Muscle of back (tissue), 3 donors: ENCODE measurements at regions not wholly inside any gene's neighbourhood (a gene's known extent, or its start where the extent isn't known, plus 50 kb on each side); places are given as distances from the start of the nearest gene placed in this dataset.

Experiments
- DNase-seq, 3 donors: peaks; one replicate each; pipeline versions ENCODE4 v3.0.0 to v3.0.0-alpha.2; 2013

- no peak for DNase-seq
Measured at GRCh38 chr1:98330224-98330623, 331.3 kb upstream of the SNX7 start.

GRCh38 chr1:98328855-98329254 lies 332.7 kb upstream of the SNX7 start:
- no peak for DNase-seq

- peak in 2 of 3 donors; percentile 18 to 54 for DNase-seq
Measured at GRCh38 chr1:98327220-98327861, 334.2 kb upstream of the SNX7 start.

- DNase-seq = peak in 1 of 3 donors; percentile 63
Measured at GRCh38 chr1:98325646-98326440, 335.7 kb upstream of the SNX7 start.

GRCh38 chr1:98323906-98324358 lies 337.6 kb upstream of the SNX7 start:
- DNase-seq = peak in 2 of 3 donors; percentile 19 to 93

GRCh38 chr1:98323388-98323787 lies 338.1 kb upstream of the SNX7 start:
- DNase-seq = peak in 2 of 3 donors; percentile 19 to 53

GRCh38 chr1:98322966-98323365 lies 338.6 kb upstream of the SNX7 start:
- peak in 1 of 3 donors; percentile 7 for DNase-seq

GRCh38 chr1:98322086-98322485 lies 339.4 kb upstream of the SNX7 start:
- DNase-seq = no peak

GRCh38 chr1:98321191-98321590 lies 340.3 kb upstream of the SNX7 start:
- no peak for DNase-seq

- peak in 1 of 3 donors; percentile 51 for DNase-seq
Measured at GRCh38 chr1:98316286-98316905, 345.1 kb upstream of the SNX7 start.

- DNase-seq = peak in 2 of 3 donors; percentile 18 to 41
Measured at GRCh38 chr1:98315309-98315708, 346.2 kb upstream of the SNX7 start.

GRCh38 chr1:98314601-98315000 lies 346.9 kb upstream of the SNX7 start:
- no peak for DNase-seq

- DNase-seq = no peak
Measured at GRCh38 chr1:98306517-98307089, 354.9 kb upstream of the SNX7 start.

GRCh38 chr1:98305362-98305761 lies 356.2 kb upstream of the SNX7 start:
- no peak for DNase-seq

- DNase-seq = no peak
Measured at GRCh38 chr1:98304888-98305287, 356.6 kb upstream of the SNX7 start.

- no peak for DNase-seq
Measured at GRCh38 chr1:98299861-98300260, 361.7 kb upstream of the SNX7 start.

GRCh38 chr1:98299313-98299712 lies 362.2 kb upstream of the SNX7 start:
- no peak for DNase-seq

- DNase-seq = no peak
Measured at GRCh38 chr1:98298319-98298718, 363.2 kb upstream of the SNX7 start.

GRCh38 chr1:98296681-98297080 lies 364.8 kb upstream of the SNX7 start:
- no peak for DNase-seq

GRCh38 chr1:98294127-98294526 lies 367.4 kb upstream of the SNX7 start:
- no peak for DNase-seq

- DNase-seq = no peak
Measured at GRCh38 chr1:98292994-98293393, 368.5 kb upstream of the SNX7 start.

GRCh38 chr1:98289311-98289710 lies 368.5 kb upstream of the DPYD start:
- DNase-seq = peak in 2 of 3 donors; percentile 4 to 31
